Stimulated activated CD4-positive, alpha-beta T cell treated with anti-CD3 and anti-CD28 coated beads, Interleukin-1b, Interleukin-23, amount 100 ng/mL, for 1 hour (primary cell): ENCODE measurements at regions not wholly inside any gene's neighbourhood (a gene's known extent, or its start where the extent isn't known, plus 50 kb on each side); places are given as distances from the start of the nearest gene placed in this dataset.

ENCODE experiments used
- DNase-seq, 2 donors: peaks; one replicate each; pipeline ENCODE4 v3.0.0-alpha.2; 2020; ENCODE audit warnings: low read depth in 2 of 2

GRCh38 chr10:10772411-10772810 is 245.3 kb upstream of the CELF2 start:
- DNase-seq: no peak

GRCh38 chr10:10772874-10773508 is 244.7 kb upstream of the CELF2 start:
- no peak for DNase-seq

GRCh38 chr10:10774416-10774815 is 243.3 kb upstream of the CELF2 start:
- no peak for DNase-seq

GRCh38 chr10:10776363-10776762 is 241.3 kb upstream of the CELF2 start:
- DNase-seq: no peak

GRCh38 chr10:10777279-10777678 is 240.4 kb upstream of the CELF2 start:
- DNase-seq: no peak

GRCh38 chr10:10777723-10778122 is 239.9 kb upstream of the CELF2 start:
- DNase-seq: no peak

GRCh38 chr10:10778959-10779358 is 238.7 kb upstream of the CELF2 start:
- no peak for DNase-seq

- DNase-seq: no peak
Measured at GRCh38 chr10:10779511-10779910, 238.2 kb upstream of the CELF2 start.

GRCh38 chr10:10780746-10781145 is 236.9 kb upstream of the CELF2 start:
- DNase-seq: no peak

GRCh38 chr10:10782603-10783002 is 235.1 kb upstream of the CELF2 start:
- no peak for DNase-seq

GRCh38 chr10:10785627-10786026 is 232.0 kb upstream of the CELF2 start:
- DNase-seq: no peak

GRCh38 chr10:10786109-10787090 is 231.3 kb upstream of the CELF2 start:
- DNase-seq: no peak

GRCh38 chr10:10787586-10787985 is 230.1 kb upstream of the CELF2 start:
- DNase-seq: no peak

GRCh38 chr10:10788761-10789160 is 228.9 kb upstream of the CELF2 start:
- no peak for DNase-seq

- no peak for DNase-seq
Measured at GRCh38 chr10:10791869-10792268, 225.8 kb upstream of the CELF2 start.

- DNase-seq: no peak
Measured at GRCh38 chr10:10792681-10793080, 225.0 kb upstream of the CELF2 start.

- no peak for DNase-seq
Measured at GRCh38 chr10:10794046-10794445, 223.6 kb upstream of the CELF2 start.

GRCh38 chr10:10794791-10795191 is 222.9 kb upstream of the CELF2 start:
- no peak for DNase-seq

GRCh38 chr10:10796061-10796773 is 221.5 kb upstream of the CELF2 start:
- no peak for DNase-seq

- DNase-seq: no peak
Measured at GRCh38 chr10:10796774-10797415, 220.8 kb upstream of the CELF2 start.

GRCh38 chr10:10797513-10797912 is 220.2 kb upstream of the CELF2 start:
- DNase-seq: no peak
